ENCODE measurements at regions not wholly inside any gene's neighbourhood (a gene's known extent, or its start where the extent isn't known, plus 50 kb on each side); places are given as distances from the start of the nearest gene placed in this dataset.

DNA sequence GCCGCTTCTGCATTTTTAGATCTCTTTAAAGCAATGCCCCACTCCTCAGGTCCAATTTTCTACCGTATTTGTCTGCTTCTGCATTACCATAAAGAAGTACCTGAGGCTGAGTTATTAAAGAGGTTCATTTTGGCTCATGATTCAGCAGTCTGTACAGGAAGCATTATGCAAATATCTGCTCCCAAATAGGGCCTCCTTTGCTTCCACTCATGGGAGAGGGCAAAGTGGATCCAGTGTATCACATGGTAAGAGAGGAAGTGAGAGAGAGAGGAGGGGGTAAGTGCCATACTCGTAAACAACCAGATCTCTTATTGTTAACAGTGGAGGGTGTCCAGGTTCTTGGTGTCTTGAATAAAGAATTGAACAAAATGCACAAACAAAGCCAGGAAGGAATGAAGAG is 316.1 kb upstream of the SEL1L start:
- no peak for DNase-seq

DNA sequence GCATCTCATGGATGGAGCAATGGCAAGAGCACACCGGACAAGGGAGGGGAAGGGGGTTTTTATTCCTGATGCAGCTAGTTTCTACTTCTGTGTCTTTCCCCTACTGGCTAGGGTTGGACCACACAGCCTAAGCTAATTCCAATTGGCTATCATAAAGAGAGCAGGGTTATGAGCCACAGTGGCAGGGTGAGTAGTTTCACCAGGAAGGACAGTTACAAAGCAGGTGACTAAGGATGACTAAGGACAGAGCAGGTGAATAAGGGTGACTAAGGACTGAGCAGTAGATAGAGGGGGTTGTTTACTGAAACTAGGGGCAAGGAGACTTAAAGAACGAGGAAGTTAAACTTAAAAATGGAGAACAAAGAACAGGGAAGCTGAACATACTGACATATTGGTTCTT is 321.4 kb upstream of the SEL1L start:
- DNase-seq, result no peak

DNA sequence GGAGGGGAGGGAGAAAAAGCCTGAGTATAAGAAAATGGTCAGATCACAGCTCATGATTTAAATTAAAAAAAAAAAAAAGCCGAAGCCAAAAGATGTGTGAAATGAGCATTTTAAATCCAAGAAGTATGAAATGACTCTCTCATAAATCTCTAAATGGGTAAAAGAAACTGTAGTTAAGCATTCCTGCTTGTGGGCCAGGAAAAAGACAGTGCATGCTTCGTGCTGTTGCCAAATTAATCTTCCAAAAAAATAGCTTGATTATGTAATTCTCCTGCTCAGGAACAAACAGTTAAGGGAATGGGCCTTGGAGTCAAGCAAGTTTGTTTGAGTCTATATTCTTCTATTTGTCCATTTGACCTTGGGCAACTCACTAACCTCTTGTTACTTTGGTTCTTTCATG is 325.4 kb upstream of the SEL1L start:
- DNase-seq, result no peak

DNA sequence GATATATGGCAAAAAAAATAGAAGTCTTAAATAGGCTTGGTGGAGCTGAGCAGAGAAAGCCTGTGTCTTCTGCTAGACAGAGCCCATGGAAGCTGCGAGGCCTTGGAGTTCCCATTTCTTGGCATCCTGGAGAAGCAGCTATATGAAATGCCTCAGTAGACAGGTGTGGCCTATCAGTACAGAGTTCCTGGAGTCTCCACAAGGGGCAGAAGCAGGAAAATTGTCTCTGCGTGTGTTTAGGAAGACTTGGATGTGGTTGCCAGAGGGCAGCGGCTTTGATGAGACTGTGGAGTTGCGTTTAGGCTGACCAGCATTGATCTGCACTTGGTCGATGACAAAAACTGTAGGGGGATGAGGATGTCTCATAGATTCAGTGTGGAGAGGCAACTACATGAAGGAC is 334.5 kb upstream of the SEL1L start:
- no peak for DNase-seq

DNA sequence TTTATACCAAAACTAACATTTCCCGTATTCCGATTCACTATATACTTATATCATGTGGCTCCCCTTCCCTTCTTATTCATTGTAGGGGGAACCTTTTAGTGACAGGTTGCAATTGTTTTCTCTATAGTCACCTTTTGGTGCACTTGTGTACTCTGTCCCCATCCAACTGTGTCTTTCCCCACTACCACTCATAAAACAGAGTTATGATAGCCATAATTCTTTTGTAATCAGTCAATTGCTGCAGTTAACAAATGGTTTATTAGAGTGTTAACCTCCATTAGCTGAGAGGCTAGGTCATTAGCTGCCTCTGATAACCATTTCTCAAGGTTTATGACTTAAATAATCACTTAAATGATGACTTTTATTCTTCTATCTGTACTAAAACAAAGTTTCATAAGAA is 338.1 kb upstream of the SEL1L start:
- DNase-seq, result no peak

DNA sequence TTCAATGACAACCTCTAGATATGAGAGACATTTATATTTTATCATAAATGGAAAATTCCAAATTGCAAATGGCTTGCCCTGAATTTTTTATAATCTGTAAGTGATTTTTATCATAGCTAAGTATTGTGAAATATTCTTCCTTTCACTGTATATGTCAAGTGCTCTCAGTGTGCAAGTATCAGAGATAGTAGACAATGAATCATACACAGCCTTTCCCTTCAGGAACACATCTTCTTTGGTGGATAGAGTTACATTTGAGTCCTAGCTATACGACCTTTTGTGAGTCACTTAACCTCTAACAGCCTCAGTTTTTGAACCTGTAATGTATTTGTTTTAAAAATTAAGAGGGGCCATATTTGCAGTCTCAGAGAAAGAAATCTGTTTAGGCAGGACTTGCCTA is 350.7 kb upstream of the SEL1L start:
- no peak for DNase-seq

DNA sequence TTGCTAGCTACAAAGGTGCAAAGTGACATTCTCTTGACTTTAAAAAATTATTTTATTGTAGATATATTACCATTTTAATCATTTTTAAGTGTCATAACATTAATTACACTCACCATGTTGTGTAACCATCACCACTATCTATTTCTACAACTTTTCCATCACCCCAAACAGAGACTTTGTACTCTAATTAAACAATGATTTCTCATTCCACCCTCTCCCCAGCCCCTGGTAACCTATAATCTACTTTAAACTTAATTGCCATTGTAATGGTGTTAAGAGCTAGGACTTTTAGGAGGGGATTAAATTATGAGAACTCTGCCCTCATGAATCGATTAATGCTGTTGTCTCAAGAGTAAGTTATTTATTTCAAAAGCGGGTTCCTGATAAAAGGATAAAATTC is 352.9 kb upstream of the SEL1L start:
- DNase-seq, result no peak

DNA sequence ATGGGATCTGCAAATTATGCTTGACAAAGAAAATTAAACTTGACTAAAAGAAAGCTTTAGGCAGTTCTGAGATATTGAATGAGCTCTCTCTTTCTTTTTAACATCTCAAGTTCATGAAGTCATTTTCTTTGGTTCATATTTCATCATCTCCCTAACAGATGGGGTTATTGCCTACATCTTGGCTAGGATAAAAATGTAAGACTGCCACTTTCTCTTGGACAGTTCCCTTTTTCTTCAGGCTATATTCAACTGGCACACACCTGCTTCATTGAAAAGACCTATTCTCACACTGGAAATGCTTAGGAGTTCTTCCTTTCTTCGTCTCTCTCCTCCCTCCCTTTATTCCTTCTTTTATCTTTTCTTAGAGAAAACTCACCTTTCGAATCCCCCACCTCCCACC is 355.9 kb upstream of the SEL1L start:
- no peak for DNase-seq

DNA sequence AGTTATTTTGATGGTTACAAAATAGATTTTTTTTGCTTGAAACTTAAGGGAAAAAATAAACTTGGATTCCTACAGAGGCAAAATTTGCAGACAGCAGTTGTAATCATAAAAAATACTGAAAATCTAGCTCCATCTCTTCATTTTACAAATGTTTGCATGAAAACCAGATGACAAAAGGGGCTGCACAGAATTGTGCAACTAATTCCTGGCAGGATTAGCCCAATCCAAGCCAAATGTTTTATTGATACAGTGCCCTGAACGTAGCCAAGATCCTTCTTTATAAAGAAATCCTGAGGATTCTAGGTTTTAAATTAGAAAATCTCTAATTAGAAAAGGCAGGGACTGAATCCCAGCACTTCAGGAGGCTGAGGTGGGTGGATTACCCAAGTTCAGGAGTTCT is 356.4 kb upstream of the SEL1L start:
- DNase-seq, result no peak

DNA sequence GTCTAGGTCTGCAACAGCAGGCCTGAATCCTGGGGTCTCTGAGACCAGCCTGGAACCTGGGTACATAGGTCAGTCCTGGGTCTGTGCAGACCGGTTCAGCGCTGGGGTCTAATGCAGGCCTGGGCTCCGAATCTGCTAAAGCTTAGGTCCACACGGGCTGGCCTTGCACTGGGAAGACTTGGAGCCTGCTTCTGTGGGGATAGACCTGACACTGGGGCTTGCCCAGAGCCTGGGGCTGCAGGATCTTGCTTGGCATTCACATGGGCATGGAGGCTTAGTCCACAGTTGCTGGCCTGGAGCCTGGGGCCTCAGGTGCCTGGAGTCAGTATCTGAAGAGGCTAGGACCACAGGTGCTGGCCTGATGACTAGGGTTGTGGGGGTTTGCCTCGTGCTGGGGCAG is 369.8 kb upstream of the SEL1L start:
- DNase-seq, result no peak

DNA sequence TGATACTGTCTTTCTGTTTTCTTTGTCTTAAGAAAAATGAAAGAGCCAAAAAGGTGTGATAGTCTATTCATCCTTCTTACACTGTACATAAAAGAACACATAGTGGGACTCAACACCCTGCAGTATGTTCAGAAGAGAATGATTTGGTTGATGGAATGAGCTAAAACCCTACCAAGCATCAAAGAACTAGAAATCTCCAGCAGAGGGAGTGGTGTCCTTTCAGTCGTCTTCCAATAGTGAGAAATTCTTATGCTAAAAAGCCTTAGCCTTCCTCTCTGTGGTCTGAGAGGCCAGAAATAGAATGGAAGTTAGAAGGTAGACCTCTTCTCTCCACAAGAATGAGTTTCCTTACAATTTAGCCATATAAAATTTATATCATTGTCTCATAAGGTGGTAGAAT is 393.4 kb upstream of the SEL1L start:
- DNase-seq, result no peak

DNA sequence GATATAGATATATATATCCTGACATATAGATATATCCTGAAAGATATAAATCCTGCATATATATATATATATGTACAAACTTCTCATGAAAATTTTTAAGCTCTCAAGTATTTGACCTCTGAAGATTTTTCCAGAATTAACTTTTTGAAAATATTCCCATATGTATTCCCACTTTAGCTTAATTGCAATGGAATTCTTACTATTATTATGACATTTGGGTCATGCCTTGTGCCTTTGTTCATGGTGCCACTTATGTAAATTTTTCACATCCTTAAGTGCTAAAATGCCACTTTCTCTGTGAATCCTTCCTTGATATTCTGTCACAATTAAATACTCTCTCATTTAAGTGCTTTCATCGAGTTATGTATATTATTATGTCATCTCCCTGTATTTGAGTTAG is 398.2 kb upstream of the SEL1L start:
- no peak for DNase-seq

DNA sequence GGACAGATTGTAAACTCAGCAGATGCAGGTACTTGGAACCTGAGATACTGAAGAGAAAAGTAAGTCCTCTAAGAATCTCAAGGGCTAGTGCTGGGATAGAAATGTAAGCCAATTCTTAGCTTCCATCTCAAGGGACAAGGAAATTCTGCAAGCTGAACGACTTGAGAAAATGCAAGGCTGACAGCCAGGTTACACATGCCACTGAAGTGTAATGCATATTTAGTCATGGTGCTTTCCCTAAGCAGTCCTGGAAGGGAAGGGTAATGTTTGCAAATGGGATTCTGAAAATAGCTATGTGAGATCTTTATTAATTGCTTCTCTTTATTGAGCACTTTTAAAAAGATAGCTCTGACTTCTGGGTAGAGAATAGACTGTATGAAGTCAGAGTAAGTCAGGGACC is 402.7 kb upstream of the SEL1L start:
- no peak for DNase-seq

DNA sequence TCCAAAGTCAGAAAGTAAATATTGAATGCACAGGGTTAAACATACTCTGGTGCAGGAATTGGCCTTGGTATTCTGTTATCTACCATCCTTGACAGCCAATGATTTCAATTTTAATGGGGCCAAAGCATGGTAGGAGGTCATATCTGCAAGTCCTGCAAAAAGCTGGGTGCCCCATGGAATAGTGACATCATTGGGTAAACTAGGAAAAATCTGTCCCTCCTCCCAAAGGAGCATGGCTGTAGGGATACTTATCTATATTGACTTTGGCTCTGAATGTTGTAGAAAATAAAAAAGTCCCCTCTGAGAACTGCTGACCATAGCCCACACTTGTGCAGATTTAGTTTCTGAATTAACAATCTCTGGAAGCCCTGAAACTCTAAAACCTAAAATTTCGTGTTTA is 403.2 kb upstream of the SEL1L start:
- no peak for DNase-seq

DNA sequence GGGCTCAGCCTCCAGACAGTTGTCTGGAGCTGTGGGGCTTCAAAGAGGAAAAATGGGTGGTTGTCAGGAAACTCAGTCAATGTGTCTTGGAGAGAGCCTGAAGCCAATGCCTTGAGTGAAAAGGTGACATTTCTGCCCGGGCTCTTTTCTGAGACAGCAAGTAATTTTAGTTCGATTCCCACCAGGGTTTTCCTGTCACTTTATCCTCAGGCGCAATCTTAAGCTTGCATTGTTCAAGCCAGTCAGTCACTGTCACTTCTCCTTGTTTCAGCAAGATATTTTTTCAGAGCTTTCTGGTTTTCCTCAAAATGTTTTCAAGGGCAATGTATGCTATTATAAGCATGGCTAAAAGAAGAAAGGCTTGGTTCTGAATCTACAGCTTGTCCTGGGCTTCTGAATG is 404.7 kb upstream of the SEL1L start:
- no peak for DNase-seq

DNA sequence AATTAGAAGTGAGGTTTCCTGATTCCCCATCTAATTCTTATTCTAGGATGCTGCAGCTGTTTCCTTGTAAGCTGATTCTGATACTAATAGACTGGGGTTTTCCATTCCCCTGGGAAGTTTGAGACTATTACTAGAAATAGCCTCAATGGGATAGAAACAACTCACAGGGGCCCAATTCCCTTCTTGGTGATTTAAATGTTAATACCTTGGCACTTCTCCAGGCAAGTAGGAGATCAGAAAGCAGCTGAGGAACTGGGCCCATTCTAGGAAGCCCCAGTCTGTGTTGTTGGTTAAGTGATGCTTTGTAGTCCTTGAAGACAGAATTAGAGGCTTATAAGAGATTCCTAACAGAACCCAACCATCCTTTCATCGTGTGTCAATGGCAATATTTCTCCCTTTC is 407.0 kb upstream of the SEL1L start:
- DNase-seq, result no peak

DNA sequence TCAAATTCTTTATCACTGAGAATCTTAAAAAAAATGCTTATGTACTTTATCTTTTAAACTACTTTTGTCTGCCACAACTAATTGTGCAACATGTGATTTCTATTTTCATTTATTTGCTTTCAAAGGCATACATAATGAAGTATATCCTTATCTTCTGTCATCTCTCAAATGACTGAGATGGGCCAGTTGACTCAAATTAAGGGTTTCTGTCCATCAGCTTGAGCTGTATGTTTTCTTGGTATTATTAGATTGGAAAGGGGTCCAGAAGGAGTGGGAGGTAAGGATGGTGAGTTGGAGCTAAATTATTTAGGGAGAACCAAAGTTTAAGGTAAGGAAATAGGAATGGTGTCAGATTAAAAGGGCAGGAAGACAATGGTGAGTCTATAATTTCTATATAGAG is 408.4 kb upstream of the SEL1L start:
- DNase-seq, result no peak

DNA sequence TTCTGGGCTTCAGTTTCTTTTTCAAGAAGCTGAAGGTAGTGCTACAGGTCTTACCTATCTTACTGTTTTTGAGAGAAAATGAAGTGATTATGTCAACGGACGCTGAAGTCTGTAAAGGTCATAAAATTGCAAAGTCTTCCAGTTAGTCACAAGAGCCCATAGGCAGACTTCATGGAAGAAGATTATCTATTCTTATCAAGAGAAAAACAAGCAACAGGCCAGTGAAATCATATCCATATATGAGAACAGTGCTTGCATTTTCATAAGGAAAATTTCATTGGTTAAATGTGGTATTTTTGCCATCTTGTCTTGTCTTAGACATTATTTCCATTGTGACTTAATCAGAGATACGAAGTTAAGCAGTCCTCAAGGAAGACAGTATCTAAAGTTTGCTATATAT is 412.7 kb upstream of the SEL1L start:
- no peak for DNase-seq

DNA sequence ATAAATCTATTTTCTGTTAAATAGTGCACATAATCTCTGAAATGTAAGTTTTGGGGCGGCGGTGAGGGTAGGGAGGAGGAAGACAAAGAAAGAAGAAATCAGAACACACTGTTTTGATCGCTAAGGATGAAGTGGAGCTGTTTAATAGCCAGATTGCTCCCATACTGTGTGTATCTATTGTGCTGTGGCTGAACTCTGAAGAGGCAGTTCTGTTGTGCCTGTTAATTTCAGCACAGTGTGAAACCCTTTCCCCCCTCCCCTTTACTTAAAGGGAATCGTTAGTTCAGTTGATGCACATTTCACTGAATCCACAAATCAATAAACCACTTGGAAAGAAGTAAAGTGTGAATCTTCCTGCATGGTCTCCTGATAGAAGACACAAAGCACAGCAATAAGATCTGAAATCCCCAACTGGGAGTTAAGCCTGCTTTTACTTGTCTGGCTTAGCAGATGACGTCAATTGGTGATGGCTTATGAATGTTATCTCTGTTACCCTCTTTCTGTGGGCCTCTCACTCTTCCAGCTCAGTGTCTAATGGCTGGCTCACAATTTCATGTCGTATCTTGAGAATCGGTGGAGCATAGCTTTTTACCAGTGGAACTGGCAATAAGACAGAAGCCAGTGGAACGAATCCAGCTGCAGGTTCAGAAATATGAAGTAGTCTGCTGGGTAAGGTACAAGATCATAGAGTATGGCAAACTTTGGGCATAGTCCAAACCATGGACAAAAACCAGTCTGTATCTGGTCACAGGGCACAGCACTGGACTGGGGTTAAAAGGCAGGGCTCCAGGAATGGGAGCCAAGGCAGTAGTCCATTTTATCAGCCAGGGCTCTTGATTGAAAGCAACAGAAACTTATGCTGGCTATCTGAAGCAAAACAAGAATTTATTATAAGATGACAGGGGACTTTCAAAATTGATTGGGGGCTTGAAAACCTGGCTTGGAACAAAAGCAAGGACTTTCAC is 413.5 kb upstream of the SEL1L start:
- no peak for DNase-seq

DNA sequence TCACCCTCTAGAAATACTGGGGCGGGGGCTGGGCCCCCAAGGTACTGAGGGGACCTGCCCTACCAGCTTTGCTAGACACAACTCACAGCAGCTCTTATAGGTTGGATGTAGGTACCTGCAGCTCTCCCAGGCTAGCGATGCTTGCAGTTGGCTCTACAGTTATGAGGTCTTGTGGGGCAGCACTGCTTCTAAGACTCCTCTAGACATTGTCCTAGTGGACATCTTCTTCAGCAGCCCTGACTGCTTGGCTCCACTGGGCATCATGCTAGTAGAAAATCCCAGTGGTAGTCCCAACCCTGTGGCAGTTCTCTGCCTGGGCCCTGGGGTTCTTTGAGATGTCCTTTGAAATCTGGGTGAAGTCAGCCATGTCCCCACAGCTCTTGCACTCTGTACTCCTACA is 419.3 kb upstream of the SEL1L start:
- no peak for DNase-seq

DNA sequence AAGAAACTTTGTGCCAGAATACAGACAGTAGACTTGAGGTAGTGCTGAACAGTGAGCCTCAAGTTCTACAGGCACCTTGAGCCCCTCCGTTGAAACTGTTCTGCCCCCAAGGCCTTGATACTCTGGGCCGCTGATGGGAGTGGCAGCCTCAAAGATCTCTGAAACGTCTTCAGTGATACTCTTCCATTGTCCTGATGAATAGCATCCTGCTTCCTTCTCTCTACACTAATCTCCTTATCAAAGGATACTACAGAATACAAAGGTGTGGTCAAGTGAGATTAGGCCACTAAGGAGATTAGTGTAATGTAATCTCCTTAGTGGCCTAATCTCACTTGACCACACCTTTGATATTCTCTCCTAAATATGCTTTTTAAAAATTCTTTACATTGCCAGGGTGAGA is 419.8 kb upstream of the SEL1L start:
- no peak for DNase-seq

DNA sequence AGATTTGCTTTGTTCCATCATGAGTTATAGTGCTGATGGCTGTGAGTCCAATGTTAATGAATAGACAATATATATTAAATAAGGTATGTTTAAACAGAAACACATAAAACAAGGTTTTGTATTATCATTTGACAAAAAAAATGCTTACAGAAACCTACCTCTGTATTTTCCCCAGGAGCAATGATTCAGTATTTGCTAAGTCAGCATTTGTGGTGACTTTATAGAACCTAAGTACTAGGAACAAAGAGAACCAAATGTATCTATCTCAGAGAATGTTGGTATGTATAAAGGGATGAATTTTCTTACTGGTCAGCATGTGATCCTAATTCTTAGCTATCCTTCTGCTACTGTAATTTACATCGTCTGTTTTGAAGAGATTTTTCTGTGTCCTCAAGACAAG is 421.5 kb upstream of the SEL1L start:
- no peak for DNase-seq

DNA sequence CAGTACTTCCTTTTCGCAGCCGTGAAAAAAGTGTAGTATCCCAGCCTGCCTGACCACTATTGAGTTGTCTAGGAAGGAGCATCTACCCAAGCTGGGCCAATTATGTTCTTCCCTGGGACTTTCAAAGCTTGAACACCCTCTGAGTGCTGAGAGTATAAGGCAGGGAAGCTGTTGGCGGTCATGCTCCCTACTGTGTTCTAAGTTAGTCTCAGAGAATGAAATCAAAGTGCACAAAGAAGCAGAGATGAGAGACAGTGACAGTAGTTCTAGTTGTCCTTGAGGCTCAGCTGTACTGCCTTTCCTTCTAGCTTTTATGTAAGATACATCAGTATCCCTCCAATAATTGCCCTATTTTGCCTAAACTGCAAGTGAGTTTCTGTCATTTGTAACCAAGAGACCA is 427.1 kb upstream of the SEL1L start:
- no peak for DNase-seq

DNA sequence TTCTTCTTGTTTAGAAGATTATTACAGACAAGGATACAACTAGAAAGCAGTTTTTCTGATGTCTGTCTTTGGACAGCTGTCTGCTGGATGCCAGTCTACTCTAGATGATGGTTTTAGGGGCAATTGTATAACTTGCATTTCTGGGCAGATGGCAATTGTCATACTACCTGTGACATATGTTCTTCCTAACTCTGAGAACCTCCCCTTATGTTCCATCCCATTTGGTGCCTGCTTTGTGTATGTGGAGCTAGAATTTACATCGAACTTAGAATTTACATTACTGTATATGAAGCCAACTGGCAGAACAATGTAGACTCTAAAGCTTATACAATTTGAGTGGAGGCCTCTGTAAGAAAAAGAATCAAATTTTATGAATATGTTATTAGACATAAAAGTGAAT is 430.2 kb upstream of the SEL1L start:
- DNase-seq, result no peak

DNA sequence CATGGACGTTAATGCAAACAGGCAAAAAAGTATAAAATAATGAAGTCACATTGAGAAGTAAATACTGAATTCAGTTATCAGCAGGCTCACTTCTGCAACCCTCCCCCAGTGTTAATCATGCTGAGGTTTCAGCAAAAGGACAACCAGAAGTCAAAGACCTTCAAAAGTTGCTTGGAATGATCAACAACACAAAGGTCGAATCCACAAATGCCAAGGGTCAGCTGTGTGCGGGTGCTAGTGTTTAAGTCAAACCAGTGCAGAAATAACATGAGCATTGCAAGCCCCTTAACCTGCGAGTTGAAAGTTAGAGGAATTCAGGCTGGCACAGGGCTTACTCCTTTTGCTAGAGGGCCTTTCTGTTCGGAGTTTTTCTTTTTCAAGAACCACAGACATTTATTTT is 436.7 kb upstream of the SEL1L start:
- DNase-seq, result no peak
